ENCODE measurements at regions not wholly inside any gene's neighbourhood (a gene's known extent, or its start where the extent isn't known, plus 50 kb on each side); places are given as distances from the start of the nearest gene placed in this dataset.
"Not testable (repeated sequence)": the region's sequence is repeated elsewhere in the genome, so short reads cannot be mapped to it uniquely, and the experiment has no call there.

GRCh38 chr4:127441571-127441970 is 191.2 kb upstream of the INTU start:
- ATAC-seq (no peak), DNase-seq (no peak)
- intact Hi-C loops (cut with micrococcal nuclease): no loop called here

GRCh38 chr4:127445471-127445870 is 187.3 kb upstream of the INTU start:
- ATAC-seq: no peak
- DNase-seq: no peak
- intact Hi-C loops (cut with micrococcal nuclease): no loop called here

- no peak for ATAC-seq
- intact Hi-C loops (cut with micrococcal nuclease): no loop called here
- DNase-seq: no peak
Observed at GRCh38 chr4:127446427-127446885, 186.3 kb upstream of the INTU start.

GRCh38 chr4:127448986-127449385 is 183.8 kb upstream of the INTU start:
- DNase-seq: no peak
- no peak for ATAC-seq
- intact Hi-C loops (cut with micrococcal nuclease): no loop called here

GRCh38 chr4:127449449-127449848 is 183.3 kb upstream of the INTU start:
- DNase-seq: no peak
- ATAC-seq: no peak
- intact Hi-C loops (cut with micrococcal nuclease): no loop called here

GRCh38 chr4:127450276-127450675 is 182.5 kb upstream of the INTU start:
- no peak for ATAC-seq
- no peak for DNase-seq
- intact Hi-C loops (cut with micrococcal nuclease): no loop called here

- intact Hi-C loops (cut with micrococcal nuclease): no loop called here
- DNase-seq: no peak
- no peak for ATAC-seq
Observed at GRCh38 chr4:127463883-127464282, 168.9 kb upstream of the INTU start.

- DNase-seq: no peak
- no peak for ATAC-seq
- intact Hi-C loops (cut with micrococcal nuclease): no loop called here
Observed at GRCh38 chr4:127469542-127469941, 163.2 kb upstream of the INTU start.

GRCh38 chr4:127469959-127470809 is 162.6 kb upstream of the INTU start:
- DNase-seq (no peak), ATAC-seq (no peak)
- intact Hi-C loops (cut with micrococcal nuclease): no loop called here

GRCh38 chr4:127478271-127478670 is 154.5 kb upstream of the INTU start:
- not testable (repeated sequence) for DNase-seq, ATAC-seq
- intact Hi-C loops (cut with micrococcal nuclease): loop anchor here (5.0 kb wide), 1 partner anchor 59 kb away; no protein-coding TSS in a partner anchor

- DNase-seq (no peak), ATAC-seq (no peak)
- intact Hi-C loops (cut with micrococcal nuclease): loop anchor here (5.0 kb wide), 1 partner anchor 58 kb away; no protein-coding TSS in a partner anchor
Observed at GRCh38 chr4:127479031-127479622, 153.6 kb upstream of the INTU start.

- ATAC-seq (no peak), DNase-seq (no peak)
- intact Hi-C loops (cut with micrococcal nuclease): no loop called here
Observed at GRCh38 chr4:127482049-127482448, 150.7 kb upstream of the INTU start.

GRCh38 chr4:127484117-127484516 is 148.6 kb upstream of the INTU start:
- ATAC-seq: no peak
- intact Hi-C loops (cut with micrococcal nuclease): no loop called here

GRCh38 chr4:127486248-127486647 is 146.5 kb upstream of the INTU start:
- intact Hi-C loops (cut with micrococcal nuclease): no loop called here
- ATAC-seq (peak; percentile 70), DNase-seq (no peak)

More at GRCh38 chr4:127484117-127484516, 148.6 kb upstream of the INTU start:
- no peak for DNase-seq

GRCh38 chr4:127491571-127491970 is 141.2 kb upstream of the INTU start:
- DNase-seq (no peak), ATAC-seq (no peak)
- intact Hi-C loops (cut with micrococcal nuclease): no loop called here

GRCh38 chr4:127496875-127497274 is 135.9 kb upstream of the INTU start:
- intact Hi-C loops (cut with micrococcal nuclease); DNase-seq; ATAC-seq: not testable (repeated sequence)

- no peak for DNase-seq
- intact Hi-C loops (cut with micrococcal nuclease): no loop called here
- no peak for ATAC-seq
Observed at GRCh38 chr4:127498366-127498765, 134.4 kb upstream of the INTU start.

- intact Hi-C loops (cut with micrococcal nuclease): no loop called here
Observed at GRCh38 chr4:127500242-127500641, 132.5 kb upstream of the INTU start.

GRCh38 chr4:127501103-127501502 is 131.7 kb upstream of the INTU start:
- ATAC-seq (peak; percentile 63), DNase-seq (no peak)
- intact Hi-C loops (cut with micrococcal nuclease): no loop called here

More at GRCh38 chr4:127500242-127500641, 132.5 kb upstream of the INTU start:
- DNase-seq (no peak), ATAC-seq (peak; percentile 80)

GRCh38 chr4:127503111-127503510 is 129.6 kb upstream of the INTU start:
- intact Hi-C loops (cut with micrococcal nuclease): no loop called here
- no peak for DNase-seq
- ATAC-seq: no peak
